ENCODE measurements at regions not wholly inside any gene's neighbourhood (a gene's known extent, or its start where the extent isn't known, plus 50 kb on each side); places are given as distances from the start of the nearest gene placed in this dataset.
A peak's percentile ranks its signal among the peaks of the same experiment; 100 is the strongest.

DNA sequence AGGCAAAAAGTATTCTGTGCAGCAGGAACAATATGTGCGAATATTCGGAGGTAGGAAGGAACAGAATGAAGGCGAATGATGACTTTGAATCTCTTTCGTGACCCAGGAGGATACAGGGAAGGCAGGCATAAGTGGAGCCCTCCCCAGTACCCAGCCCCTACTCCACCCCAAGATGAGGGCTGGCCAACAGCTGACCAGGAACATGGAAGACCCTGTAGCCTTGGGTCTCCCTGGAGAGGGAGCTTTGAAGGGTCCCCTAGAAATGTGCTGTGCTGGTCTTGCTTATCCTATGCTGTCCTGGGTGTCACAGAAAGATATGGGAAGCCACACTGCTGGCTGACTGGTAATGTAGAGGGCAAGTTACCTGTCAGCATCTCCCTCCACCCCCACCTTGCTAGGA is 113.7 kb upstream of the NCAM1 start:
- H3K9ac ChIP-seq (ENCODE audit: low read length): no peak overlapping the region
- no peaks in the 10 kb centered on the region for H3K36me3 ChIP-seq (ENCODE audit: control insufficient read depth, insufficient read depth, low read length, severe bottlenecking)
- no peak for DNase-seq (ENCODE audit: low read depth)
- H3K9me3 ChIP-seq (ENCODE audit: control insufficient read depth, low read length): no peaks in the 10 kb centered on the region
- H3K4me3 ChIP-seq (ENCODE audit: low read length): no peak overlapping the region
- H3K4me1 ChIP-seq (ENCODE audit: control insufficient read depth, insufficient read depth, low read length): peaks cover 8% of the 10 kb centered on the region
- H3K27me3 ChIP-seq (replicated peaks; ENCODE audit: control insufficient read depth, insufficient read depth, low read length): peaks cover 3% of the 10 kb centered on the region

DNA sequence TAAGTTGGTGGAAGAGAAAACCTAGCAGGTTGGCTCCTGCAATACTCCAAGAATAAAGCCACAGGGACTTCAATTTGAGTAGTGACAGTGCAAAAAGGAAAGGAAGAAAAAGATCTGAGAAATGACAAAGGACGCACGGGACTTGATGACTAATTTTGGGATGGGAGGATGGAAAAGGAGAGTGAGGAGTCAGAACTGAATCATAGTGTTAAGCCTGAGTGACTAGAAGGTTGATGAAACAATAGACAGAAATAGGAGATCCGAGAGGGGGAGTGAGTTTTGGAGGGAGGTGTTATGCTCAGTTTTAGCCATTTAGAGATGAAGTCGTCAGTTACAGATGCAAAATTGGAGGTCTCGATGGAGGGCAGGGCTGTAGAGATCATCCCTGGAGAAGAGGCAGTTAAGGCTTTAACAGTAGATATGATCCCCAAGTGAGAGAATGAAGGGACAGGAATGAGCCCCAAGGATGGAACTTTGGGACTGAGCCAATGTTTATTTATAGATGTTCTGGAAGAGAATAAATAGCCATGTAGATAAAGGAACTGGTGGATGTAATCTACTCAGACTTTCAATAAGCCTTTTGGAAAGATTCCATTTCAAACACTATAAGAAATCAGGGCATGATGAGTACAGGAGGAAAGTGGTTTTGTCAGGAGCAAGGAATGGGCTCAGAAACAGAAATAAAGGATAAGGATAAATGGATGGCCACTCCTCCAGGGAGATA is 108.9 kb upstream of the NCAM1 start:
- Histone ChIP-seq H3K27me3 (replicated peaks; ENCODE audit: control insufficient read depth, insufficient read depth, low read length) (no peaks in the 10 kb centered on the region), H3K9me3 (ENCODE audit: control insufficient read depth, low read length) (no peaks in the 10 kb centered on the region), H3K36me3 (ENCODE audit: control insufficient read depth, insufficient read depth, low read length, severe bottlenecking) (no peaks in the 10 kb centered on the region), H3K4me1 (ENCODE audit: control insufficient read depth, insufficient read depth, low read length) (peaks cover 13% of the 10 kb centered on the region), H3K9ac (ENCODE audit: low read length) (no peak overlapping the region), H3K4me3 (ENCODE audit: low read length) (peak overlapping the region; percentile 30)
- no peak for DNase-seq (ENCODE audit: low read depth)

DNA sequence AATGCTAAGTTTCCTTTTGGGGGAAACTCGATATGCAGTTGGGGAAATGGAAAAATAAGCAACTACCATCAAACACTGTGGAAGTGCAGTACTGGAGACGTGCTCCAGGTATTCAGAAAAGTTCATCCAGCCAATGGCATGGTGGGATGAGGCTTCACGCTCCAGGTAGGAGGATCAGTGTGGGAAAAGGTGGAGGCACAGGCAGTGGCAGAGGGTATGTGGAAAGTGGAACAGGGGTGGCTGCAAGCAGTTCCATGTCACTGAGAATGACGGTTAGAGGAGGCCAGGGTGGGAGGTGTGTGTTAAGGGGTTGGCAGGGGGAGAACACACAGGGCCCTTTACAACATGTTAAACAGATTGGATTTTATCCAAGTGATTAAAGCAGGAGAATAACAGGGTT is 105.1 kb upstream of the NCAM1 start:
- no peaks in the 10 kb centered on the region for H3K27me3 ChIP-seq (replicated peaks; ENCODE audit: control insufficient read depth, insufficient read depth, low read length)
- H3K4me3 ChIP-seq (ENCODE audit: low read length): no peak overlapping the region
- no peak overlapping the region for H3K9ac ChIP-seq (ENCODE audit: low read length)
- peaks cover 18% of the 10 kb centered on the region for H3K9me3 ChIP-seq (ENCODE audit: control insufficient read depth, low read length)
- DNase-seq (ENCODE audit: low read depth): no peak
- no peaks in the 10 kb centered on the region for H3K36me3 ChIP-seq (ENCODE audit: control insufficient read depth, insufficient read depth, low read length, severe bottlenecking)
- peaks cover 13% of the 10 kb centered on the region for H3K4me1 ChIP-seq (ENCODE audit: control insufficient read depth, insufficient read depth, low read length)

DNA sequence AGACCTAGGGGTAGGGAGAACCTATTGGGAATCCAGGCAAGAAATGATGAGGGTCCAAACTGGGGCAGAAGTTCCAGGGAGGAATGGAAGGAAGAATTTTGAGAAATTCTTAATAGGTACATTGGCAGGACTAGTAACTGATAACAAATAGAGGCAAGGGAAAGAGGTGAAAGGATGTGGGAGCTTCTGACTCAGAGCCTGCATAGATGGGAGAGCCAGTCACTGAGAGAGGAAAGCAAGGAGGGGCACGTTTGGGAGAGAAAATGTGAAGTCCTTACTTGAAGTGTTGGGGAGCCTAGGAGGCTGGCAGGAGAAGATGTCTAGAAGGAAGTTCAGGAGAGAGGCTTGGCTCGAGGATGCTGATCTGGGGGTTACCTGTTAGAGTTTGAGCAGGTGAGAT is 104.6 kb upstream of the NCAM1 start:
- no peak overlapping the region for H3K9ac ChIP-seq (ENCODE audit: low read length)
- no peaks in the 10 kb centered on the region for H3K27me3 ChIP-seq (replicated peaks; ENCODE audit: control insufficient read depth, insufficient read depth, low read length)
- peaks cover 13% of the 10 kb centered on the region for H3K4me1 ChIP-seq (ENCODE audit: control insufficient read depth, insufficient read depth, low read length)
- DNase-seq (ENCODE audit: low read depth): no peak
- no peak overlapping the region for H3K4me3 ChIP-seq (ENCODE audit: low read length)
- H3K36me3 ChIP-seq (ENCODE audit: control insufficient read depth, insufficient read depth, low read length, severe bottlenecking): no peaks in the 10 kb centered on the region
- peaks cover 22% of the 10 kb centered on the region for H3K9me3 ChIP-seq (ENCODE audit: control insufficient read depth, low read length)

DNA sequence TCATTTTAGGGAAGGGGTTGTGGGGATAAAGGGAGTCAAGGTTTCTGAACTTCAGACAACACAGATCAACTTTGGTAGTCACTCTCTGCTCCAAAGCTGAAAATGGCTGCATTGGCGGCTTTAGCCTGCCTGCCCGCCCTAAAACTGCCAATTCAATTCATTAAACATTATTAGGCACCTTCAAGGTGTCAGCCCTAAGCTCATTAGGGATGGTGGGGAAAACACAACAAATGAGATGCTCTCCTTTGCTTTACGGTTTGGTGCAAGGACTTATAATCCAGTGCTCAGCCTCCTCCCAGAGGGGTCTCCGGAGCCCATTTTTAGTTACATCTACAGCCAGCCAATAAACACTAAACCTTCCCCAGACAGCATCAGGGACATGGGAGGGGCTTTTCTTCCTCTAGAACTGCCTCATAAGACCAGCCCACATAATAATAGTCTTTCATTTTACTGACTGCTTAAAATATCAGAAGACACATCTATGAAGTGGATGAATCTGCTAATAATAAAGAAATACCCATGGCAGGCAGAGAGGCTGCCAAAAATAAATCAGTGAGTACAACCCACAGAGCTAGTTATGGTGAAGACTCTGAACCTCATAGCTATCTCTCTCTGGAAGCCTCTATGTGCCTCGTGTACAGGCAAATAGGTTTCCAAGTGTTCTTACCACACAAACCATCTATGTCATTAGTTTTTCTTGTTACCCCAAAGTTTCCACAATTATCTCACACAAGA is 102.8 kb upstream of the NCAM1 start:
- DNase-seq (ENCODE audit: low read depth): no peak
- Histone ChIP-seq H3K9me3 (ENCODE audit: control insufficient read depth, low read length) (peaks cover 35% of the 10 kb centered on the region), H3K4me3 (ENCODE audit: low read length) (no peak overlapping the region), H3K9ac (ENCODE audit: low read length) (no peak overlapping the region), H3K4me1 (ENCODE audit: control insufficient read depth, insufficient read depth, low read length) (no peaks in the 10 kb centered on the region), H3K27me3 (replicated peaks; ENCODE audit: control insufficient read depth, insufficient read depth, low read length) (no peaks in the 10 kb centered on the region), H3K36me3 (ENCODE audit: control insufficient read depth, insufficient read depth, low read length, severe bottlenecking) (no peaks in the 10 kb centered on the region)

DNA sequence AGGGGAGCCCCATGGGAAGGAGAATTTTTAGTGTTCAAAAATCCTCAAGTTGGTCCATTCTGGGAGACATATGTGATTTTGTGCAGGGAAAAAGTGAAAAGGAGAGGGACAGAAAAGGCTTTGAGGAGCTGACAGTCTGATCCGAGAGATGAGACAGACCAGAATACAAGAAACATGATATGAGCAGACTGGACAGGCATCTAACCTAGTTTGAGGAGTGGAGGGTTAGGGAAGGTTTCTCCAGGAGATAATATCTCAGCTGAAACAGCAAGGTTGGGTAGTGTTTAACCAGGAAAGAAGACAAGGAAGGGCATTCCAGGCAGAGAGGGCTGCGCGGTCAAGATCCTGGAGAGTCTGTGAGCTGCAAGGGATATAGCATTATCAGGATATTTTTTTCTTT is 101.4 kb upstream of the NCAM1 start:
- Histone ChIP-seq H3K4me3 (ENCODE audit: low read length) (no peak overlapping the region), H3K27me3 (replicated peaks; ENCODE audit: control insufficient read depth, insufficient read depth, low read length) (no peaks in the 10 kb centered on the region), H3K4me1 (ENCODE audit: control insufficient read depth, insufficient read depth, low read length) (no peaks in the 10 kb centered on the region), H3K9ac (ENCODE audit: low read length) (no peak overlapping the region), H3K9me3 (ENCODE audit: control insufficient read depth, low read length) (peaks cover 35% of the 10 kb centered on the region), H3K36me3 (ENCODE audit: control insufficient read depth, insufficient read depth, low read length, severe bottlenecking) (no peaks in the 10 kb centered on the region)
- DNase-seq (ENCODE audit: low read depth): no peak

DNA sequence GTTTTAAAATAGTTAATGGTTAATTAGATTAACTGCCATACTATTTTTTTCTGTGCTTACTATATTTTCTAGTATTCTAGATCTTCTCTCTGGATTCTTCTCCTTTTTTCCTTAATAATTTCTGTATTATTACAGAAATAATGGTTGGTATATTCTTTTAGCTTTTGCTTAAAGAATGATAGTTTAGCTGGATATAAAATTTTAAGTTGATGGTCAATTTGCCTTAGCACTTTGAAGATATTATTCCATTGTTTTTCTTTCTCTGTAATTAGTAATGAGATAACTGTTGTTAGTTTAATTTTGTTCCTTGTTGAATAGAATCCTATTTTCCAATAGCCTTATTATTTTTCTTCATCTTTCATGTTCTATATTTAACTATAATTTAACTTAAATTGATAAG is 99.9 kb upstream of the NCAM1 start:
- Histone ChIP-seq H3K9ac (ENCODE audit: low read length) (no peak overlapping the region), H3K36me3 (ENCODE audit: control insufficient read depth, insufficient read depth, low read length, severe bottlenecking) (no peaks in the 10 kb centered on the region), H3K4me1 (ENCODE audit: control insufficient read depth, insufficient read depth, low read length) (no peaks in the 10 kb centered on the region), H3K4me3 (ENCODE audit: low read length) (no peak overlapping the region), H3K9me3 (ENCODE audit: control insufficient read depth, low read length) (peaks cover 35% of the 10 kb centered on the region), H3K27me3 (replicated peaks; ENCODE audit: control insufficient read depth, insufficient read depth, low read length) (peaks cover 6% of the 10 kb centered on the region)
- no peak for DNase-seq (ENCODE audit: low read depth)

DNA sequence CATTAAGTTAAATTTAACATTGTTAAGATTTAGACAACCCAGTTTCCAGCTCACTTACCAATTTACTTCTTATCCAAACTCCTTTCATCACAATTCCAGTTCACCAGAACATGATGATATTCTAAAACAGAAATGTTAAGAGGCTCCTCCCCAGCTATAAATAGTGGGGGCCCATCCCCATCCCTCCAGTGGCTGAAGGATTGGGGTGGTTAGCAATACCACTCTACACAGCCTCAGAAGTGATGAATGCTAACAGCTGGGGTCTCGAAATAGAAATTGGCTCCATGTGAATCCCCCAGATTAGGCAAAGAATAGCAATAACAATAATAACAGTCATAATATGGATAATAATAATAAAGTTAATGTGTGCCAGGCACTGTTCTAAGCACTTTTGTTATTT is 97.9 kb upstream of the NCAM1 start:
- H3K9me3 ChIP-seq (ENCODE audit: control insufficient read depth, low read length): peaks cover 35% of the 10 kb centered on the region
- peaks cover 8% of the 10 kb centered on the region for H3K27me3 ChIP-seq (replicated peaks; ENCODE audit: control insufficient read depth, insufficient read depth, low read length)
- H3K9ac ChIP-seq (ENCODE audit: low read length): no peak overlapping the region
- H3K4me1 ChIP-seq (ENCODE audit: control insufficient read depth, insufficient read depth, low read length): no peaks in the 10 kb centered on the region
- H3K4me3 ChIP-seq (ENCODE audit: low read length): no peak overlapping the region
- DNase-seq (ENCODE audit: low read depth): no peak
- no peaks in the 10 kb centered on the region for H3K36me3 ChIP-seq (ENCODE audit: control insufficient read depth, insufficient read depth, low read length, severe bottlenecking)

DNA sequence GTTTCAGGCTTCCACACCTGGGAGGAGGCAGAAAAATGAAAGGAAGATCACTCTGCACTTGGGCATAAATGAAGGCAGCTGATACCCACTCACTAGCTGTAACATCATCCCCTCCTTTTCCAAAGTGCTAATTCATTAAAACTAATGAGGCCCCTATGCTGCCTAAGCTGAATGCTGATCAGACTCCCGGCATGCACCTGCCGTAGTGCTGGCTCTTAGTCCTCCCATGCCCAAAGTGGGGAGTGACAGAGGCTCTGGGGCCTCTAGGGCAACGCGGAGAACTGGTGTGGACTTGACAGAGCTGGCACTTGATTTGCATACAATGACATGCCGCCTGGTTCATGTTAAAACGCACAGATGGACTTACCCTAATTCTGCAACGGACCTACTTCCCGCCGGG is 96.5 kb upstream of the NCAM1 start:
- H3K9ac ChIP-seq (ENCODE audit: low read length): no peak overlapping the region
- no peak overlapping the region for H3K4me3 ChIP-seq (ENCODE audit: low read length)
- no peaks in the 10 kb centered on the region for H3K36me3 ChIP-seq (ENCODE audit: control insufficient read depth, insufficient read depth, low read length, severe bottlenecking)
- no peaks in the 10 kb centered on the region for H3K4me1 ChIP-seq (ENCODE audit: control insufficient read depth, insufficient read depth, low read length)
- peaks cover 32% of the 10 kb centered on the region for H3K9me3 ChIP-seq (ENCODE audit: control insufficient read depth, low read length)
- peaks cover 8% of the 10 kb centered on the region for H3K27me3 ChIP-seq (replicated peaks; ENCODE audit: control insufficient read depth, insufficient read depth, low read length)
- no peak for DNase-seq (ENCODE audit: low read depth)

DNA sequence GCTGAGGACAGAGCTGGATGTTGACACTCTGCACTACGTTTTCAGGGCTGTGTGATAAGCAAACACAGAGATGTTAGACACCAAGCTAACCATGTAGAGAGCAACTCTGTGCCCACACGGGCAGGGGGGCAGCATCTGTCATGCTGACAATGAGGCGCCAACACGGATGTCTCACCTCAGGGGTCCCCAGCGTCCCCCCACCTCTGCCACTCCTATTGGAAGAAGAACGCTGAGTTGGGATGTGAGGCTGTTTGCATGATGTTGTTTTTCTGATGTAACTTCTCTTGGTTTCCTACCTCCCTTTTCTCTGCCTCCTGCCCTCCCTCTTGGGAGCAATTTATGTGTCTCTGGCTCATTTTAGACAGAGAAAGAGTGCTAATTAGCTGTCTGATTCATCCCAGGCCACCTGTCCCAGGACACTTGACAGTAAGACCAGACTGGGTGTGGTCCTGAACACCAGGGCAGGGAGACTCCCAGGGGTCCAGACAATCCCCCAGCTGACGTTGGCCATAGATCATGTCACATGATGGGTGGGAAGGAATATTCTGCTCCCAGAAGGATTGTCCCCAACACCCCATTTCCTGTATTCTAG is 89.2 kb upstream of the NCAM1 start:
- no peaks in the 10 kb centered on the region for H3K9me3 ChIP-seq (ENCODE audit: control insufficient read depth, low read length)
- no peaks in the 10 kb centered on the region for H3K4me1 ChIP-seq (ENCODE audit: control insufficient read depth, insufficient read depth, low read length)
- H3K9ac ChIP-seq (ENCODE audit: low read length): no peak overlapping the region
- peaks cover 29% of the 10 kb centered on the region for H3K27me3 ChIP-seq (replicated peaks; ENCODE audit: control insufficient read depth, insufficient read depth, low read length)
- H3K36me3 ChIP-seq (ENCODE audit: control insufficient read depth, insufficient read depth, low read length, severe bottlenecking): no peaks in the 10 kb centered on the region
- DNase-seq (ENCODE audit: low read depth): no peak
- H3K4me3 ChIP-seq (ENCODE audit: low read length): no peak overlapping the region

DNA sequence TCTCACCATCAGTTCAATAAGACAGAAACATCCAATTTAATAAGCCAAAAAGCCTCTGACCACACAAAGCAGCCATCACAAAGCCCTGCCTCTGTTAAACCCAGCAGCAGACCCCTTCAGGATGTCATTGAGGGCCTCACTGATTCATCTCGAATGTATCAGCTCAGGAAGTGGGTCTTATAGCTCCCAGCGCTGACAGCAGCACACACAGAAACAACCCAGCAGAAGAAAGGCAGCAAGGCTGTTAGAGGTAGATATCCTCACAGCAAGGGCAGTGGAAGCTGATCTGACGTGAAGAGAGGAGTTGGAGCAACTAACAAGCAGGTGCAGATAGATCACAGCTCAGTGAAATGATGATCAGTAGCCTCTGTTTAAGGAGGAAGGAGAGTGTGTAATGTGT is 86.2 kb upstream of the NCAM1 start:
- no peak overlapping the region for H3K4me3 ChIP-seq (ENCODE audit: low read length)
- H3K27me3 ChIP-seq (replicated peaks; ENCODE audit: control insufficient read depth, insufficient read depth, low read length): peaks cover 32% of the 10 kb centered on the region
- no peaks in the 10 kb centered on the region for H3K9me3 ChIP-seq (ENCODE audit: control insufficient read depth, low read length)
- no peaks in the 10 kb centered on the region for H3K4me1 ChIP-seq (ENCODE audit: control insufficient read depth, insufficient read depth, low read length)
- H3K9ac ChIP-seq (ENCODE audit: low read length): no peak overlapping the region
- no peak for DNase-seq (ENCODE audit: low read depth)
- no peaks in the 10 kb centered on the region for H3K36me3 ChIP-seq (ENCODE audit: control insufficient read depth, insufficient read depth, low read length, severe bottlenecking)

Measured in adipocyte (in vitro differentiated cells).